ENCODE measurements at regions not wholly inside any gene's neighbourhood (a gene's known extent, or its start where the extent isn't known, plus 50 kb on each side); places are given as distances from the start of the nearest gene placed in this dataset.
"Not testable (repeated sequence)": the region's sequence is repeated elsewhere in the genome, so short reads cannot be mapped to it uniquely, and the experiment has no call there.

GRCh38 chr3:191922570-191922969 lies 461.6 kb downstream of the PYDC2 start (continued):
- TF ChIP-seq ZBTB49 (tag by site-specific recombination; IDR thresholded peaks at IDR 0.05; ENCODE audit: low read depth), result no peak
- no peak for TF ChIP-seq ZNF292 (tag by site-specific recombination; IDR thresholded peaks at IDR 0.05; ENCODE audit: borderline replicate concordance, low read depth)
- no peak for TF ChIP-seq ZNF560 (tag by site-specific recombination; IDR thresholded peaks at IDR 0.05; ENCODE audit: borderline replicate concordance)
- no peak for TF ChIP-seq ZNF830 (tag by site-specific recombination; IDR thresholded peaks at IDR 0.05; ENCODE audit: low read depth)
- TF ChIP-seq ZNF239 (tag by site-specific recombination; IDR thresholded peaks at IDR 0.05), result no peak
- no peak for TF ChIP-seq ZBTB21 (tag by site-specific recombination; IDR thresholded peaks at IDR 0.05)

GRCh38 chr3:191927183-191927817 lies 466.3 kb downstream of the PYDC2 start:
- CTCF ChIA-PET; POLR2A ChIA-PET; H3K36me3 ChIP-seq (ENCODE audit: control insufficient read depth in 2 of 2, insufficient read depth in 1 of 2, low read length in 2 of 2); H3K4me3 ChIP-seq (ENCODE audit: low read depth, low read length); H3K4me1 ChIP-seq (ENCODE audit: control insufficient read depth, insufficient read depth, low read length); H3K27ac ChIP-seq (ENCODE audit: extremely low read depth, low read depth, low read length); H3K9me3 ChIP-seq (ENCODE audit: control insufficient read depth, insufficient read depth, low read depth, low read length): not testable (repeated sequence)

GRCh38 chr3:191927998-191928397 lies 467.0 kb downstream of the PYDC2 start:
- H3K4me1 ChIP-seq (ENCODE audit: control insufficient read depth, insufficient read depth, low read length); POLR2A ChIA-PET; H3K4me3 ChIP-seq (ENCODE audit: low read depth, low read length); H3K27ac ChIP-seq (ENCODE audit: extremely low read depth, low read depth, low read length); H3K36me3 ChIP-seq (ENCODE audit: control insufficient read depth in 2 of 2, insufficient read depth in 1 of 2, low read length in 2 of 2); CTCF ChIA-PET; H3K9me3 ChIP-seq (ENCODE audit: control insufficient read depth, insufficient read depth, low read depth, low read length): not testable (repeated sequence)

GRCh38 chr3:191944835-191945234 lies 483.9 kb downstream of the PYDC2 start:
- Histone ChIP-seq H3K4me3 (ENCODE audit: low read depth, low read length) (no peak overlapping the region), H3K27ac (ENCODE audit: extremely low read depth, low read depth, low read length) (no peak overlapping the region), H3K36me3 (ENCODE audit: control insufficient read depth in 2 of 2, insufficient read depth in 1 of 2, low read length in 2 of 2) (no peaks in the 10 kb centered on the region), H3K9me3 (ENCODE audit: control insufficient read depth, insufficient read depth, low read depth, low read length) (no peaks in the 10 kb centered on the region), H3K4me1 (ENCODE audit: control insufficient read depth, insufficient read depth, low read length) (no peaks in the 10 kb centered on the region)
- ChIA-PET POLR2A (no interaction called here), CTCF (no interaction called here)
- TF ChIP-seq ZNF624 (tag by site-specific recombination; IDR thresholded peaks at IDR 0.05) (no peak), ZNF157 (tag by site-specific recombination; IDR thresholded peaks at IDR 0.05) (no peak), ZNF292 (tag by site-specific recombination; IDR thresholded peaks at IDR 0.05; ENCODE audit: borderline replicate concordance, low read depth) (no peak), ZNF777 (tag by site-specific recombination; IDR thresholded peaks at IDR 0.05; ENCODE audit: borderline replicate concordance) (no peak), ELK4 (IDR thresholded peaks at IDR 0.05; ENCODE audit: borderline replicate concordance, low read depth, low read length) (no peak), ZNF843 (tag by site-specific recombination; IDR thresholded peaks at IDR 0.05) (no peak), GLIS2 (tag by site-specific recombination; IDR thresholded peaks at IDR 0.05) (no peak), ZNF391 (tag by site-specific recombination; IDR thresholded peaks at IDR 0.05; ENCODE audit: borderline replicate concordance, low read depth) (no peak), ZNF324 (tag by site-specific recombination; IDR thresholded peaks at IDR 0.05) (no peak), ZNF350 (tag by site-specific recombination; IDR thresholded peaks at IDR 0.05) (no peak), ZXDB (tag by site-specific recombination; IDR thresholded peaks at IDR 0.05) (no peak), ZNF221 (tag by site-specific recombination; IDR thresholded peaks at IDR 0.05; ENCODE audit: borderline replicate concordance) (no peak), ZBTB10 (tag by site-specific recombination; IDR thresholded peaks at IDR 0.05) (no peak), ZNF837 (tag by site-specific recombination; IDR thresholded peaks at IDR 0.05) (no peak), ZSCAN23 (tag by site-specific recombination; IDR thresholded peaks at IDR 0.05) (no peak), ZBTB20 (tag by site-specific recombination; IDR thresholded peaks at IDR 0.05) (no peak)

All from HEK293 (cell line).